ENCODE measurements at regions not wholly inside any gene's neighbourhood (a gene's known extent, or its start where the extent isn't known, plus 50 kb on each side); places are given as distances from the start of the nearest gene placed in this dataset.

DNA sequence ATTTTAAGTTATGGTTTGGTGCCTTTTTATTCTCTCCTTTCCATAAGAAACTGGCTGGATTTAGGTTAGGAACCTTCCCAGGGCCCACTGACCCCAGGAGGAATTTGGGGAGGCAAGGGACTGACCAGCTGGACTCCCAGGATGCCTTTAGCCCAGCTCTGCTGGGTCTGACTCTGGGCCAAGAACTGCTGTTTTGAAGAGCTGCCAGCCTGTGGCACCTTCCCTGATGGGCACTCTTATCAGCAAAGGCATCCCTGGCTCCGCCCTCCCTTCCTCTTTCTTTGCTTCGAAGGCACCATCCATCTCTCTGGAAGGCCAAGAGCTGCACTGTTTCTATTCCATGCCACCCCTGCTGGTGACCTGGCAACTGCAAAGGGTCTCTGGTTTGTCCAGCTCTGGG, 174.7 kb downstream of the POU4F1 start:
- no peak overlapping the region for H3K4me3 ChIP-seq (ENCODE audit: low read depth, low read length)
- DNase-seq (ENCODE audit: low read depth) = no peak
- TF ChIP-seq, protein P1, sequence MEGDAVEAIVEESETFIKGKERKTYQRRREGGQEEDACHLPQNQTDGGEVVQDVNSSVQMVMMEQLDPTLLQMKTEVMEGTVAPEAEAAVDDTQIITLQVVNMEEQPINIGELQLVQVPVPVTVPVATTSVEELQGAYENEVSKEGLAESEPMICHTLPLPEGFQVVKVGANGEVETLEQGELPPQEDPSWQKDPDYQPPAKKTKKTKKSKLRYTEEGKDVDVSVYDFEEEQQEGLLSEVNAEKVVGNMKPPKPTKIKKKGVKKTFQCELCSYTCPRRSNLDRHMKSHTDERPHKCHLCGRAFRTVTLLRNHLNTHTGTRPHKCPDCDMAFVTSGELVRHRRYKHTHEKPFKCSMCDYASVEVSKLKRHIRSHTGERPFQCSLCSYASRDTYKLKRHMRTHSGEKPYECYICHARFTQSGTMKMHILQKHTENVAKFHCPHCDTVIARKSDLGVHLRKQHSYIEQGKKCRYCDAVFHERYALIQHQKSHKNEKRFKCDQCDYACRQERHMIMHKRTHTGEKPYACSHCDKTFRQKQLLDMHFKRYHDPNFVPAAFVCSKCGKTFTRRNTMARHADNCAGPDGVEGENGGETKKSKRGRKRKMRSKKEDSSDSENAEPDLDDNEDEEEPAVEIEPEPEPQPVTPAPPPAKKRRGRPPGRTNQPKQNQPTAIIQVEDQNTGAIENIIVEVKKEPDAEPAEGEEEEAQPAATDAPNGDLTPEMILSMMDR (conservative IDR thresholded peaks at IDR 0.05; ENCODE audit: low read depth, low read length) = no peak

DNA sequence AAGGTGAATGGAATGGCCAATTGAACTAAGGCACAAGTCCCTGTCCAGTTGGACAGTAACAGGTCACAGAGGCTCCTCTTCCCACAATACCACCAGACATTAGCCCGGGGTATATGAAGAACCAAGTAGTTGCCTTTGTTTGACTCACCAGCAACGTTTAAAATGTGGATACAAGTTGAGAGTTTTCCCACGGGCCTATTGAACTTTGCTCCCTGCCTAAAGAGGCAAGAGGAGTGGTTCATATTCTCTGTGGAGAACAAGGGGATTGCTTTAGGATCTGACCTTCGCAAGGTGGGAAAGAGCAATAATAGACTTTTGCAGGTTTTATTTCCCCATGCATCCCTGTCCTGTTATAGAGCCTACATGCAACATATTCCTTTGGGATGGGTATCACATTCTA, 177.2 kb downstream of the POU4F1 start:
- H3K4me3 ChIP-seq (ENCODE audit: low read depth, low read length) = no peak overlapping the region
- no peak for DNase-seq (ENCODE audit: low read depth)
- TF ChIP-seq, protein P1 (conservative IDR thresholded peaks at IDR 0.05; ENCODE audit: low read depth, low read length) = no peak

- DNase-seq (ENCODE audit: low read depth) = no peak
- TF ChIP-seq, protein P1 (conservative IDR thresholded peaks at IDR 0.05; ENCODE audit: low read depth, low read length) = no peak
These were observed 182.5 kb downstream of the POU4F1 start for GRCh38 chr13:78420814-78421213.

DNA sequence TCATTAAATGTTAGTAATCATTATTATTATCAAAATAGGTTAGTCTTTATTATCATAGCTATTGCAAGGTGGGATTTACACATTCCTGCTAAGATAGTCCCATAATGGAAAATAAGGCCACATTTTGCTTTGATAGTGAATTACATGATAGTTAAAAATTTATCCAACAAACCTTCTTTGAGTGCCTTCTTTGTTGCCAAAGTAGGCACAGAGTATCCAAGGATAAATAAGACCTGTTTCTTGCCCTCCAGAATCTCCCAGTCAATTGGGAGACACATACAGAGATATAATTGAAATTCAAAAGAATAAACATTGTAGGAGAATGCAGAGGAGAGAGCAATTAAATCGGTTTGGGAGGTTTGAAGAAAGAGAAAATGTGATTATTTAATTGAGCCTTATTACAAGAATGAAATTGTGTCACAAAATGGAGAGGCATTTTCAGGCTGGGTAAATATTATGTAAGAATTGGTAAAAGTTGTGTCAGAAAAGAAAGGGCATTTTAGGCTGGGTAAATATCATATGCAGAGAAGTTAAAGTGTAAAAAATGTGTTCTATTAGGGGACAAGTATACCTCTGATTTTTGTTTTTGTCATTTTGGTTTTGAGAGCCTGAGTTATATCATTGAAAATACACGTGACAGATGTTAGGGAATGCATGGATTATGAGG, 189.3 kb downstream of the POU4F1 start:
- H3K4me3 ChIP-seq (ENCODE audit: low read depth, low read length) = no peak overlapping the region
- no peak for DNase-seq (ENCODE audit: low read depth)
- TF ChIP-seq, protein P1 (conservative IDR thresholded peaks at IDR 0.05; ENCODE audit: low read depth, low read length) = no peak

More at GRCh38 chr13:78420814-78421213, 182.5 kb downstream of the POU4F1 start:
- H3K4me3 ChIP-seq (ENCODE audit: low read depth, low read length) = no peak overlapping the region

DNA sequence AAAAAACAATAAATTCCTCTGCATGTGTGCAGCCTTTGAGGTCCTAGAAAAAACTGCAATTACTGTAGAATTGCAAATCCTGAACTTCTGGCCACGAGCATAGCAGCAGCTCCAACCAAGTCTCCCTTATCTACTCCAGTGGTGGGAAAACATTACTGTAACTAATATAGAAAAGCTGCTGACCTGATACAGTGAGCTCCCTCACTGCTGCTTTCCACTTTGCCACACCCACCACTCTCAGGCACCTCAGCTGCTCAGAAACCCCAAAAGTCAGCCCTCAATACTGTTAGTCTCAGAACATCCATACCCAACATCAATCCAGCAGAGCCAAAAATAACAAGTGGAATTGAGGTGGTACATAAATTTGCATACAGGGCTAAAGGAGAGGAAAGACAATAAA, 192.5 kb downstream of the POU4F1 start:
- H3K4me3 ChIP-seq (ENCODE audit: low read depth, low read length) = no peak overlapping the region
- TF ChIP-seq, protein P1 (conservative IDR thresholded peaks at IDR 0.05; ENCODE audit: low read depth, low read length) = no peak
- DNase-seq (ENCODE audit: low read depth) = no peak

DNA sequence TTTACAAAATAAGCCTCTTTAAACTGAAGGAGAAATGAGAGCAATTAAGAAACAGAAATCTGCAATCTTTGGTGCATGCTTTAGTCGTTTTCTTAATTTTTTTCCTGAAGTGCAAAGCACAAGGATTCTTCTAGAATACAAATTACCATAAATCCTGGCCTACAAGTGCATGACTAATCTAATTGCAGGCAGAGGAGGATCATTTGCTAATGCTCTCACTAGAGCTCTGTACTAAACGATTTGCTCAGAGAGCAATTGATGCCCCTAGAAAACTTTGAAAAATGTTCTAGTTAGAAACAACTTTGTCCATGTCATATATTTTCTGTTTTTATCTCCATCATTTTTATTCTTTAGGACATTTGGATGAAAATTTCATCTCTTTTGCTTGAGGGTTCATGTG, 193.2 kb downstream of the POU4F1 start:
- TF ChIP-seq, protein P1 (conservative IDR thresholded peaks at IDR 0.05; ENCODE audit: low read depth, low read length) = no peak
- H3K4me3 ChIP-seq (ENCODE audit: low read depth, low read length) = no peak overlapping the region
- DNase-seq (ENCODE audit: low read depth) = no peak

GRCh38 chr13:78409172-78409571, 194.2 kb downstream of the POU4F1 start:
- H3K4me3 ChIP-seq (ENCODE audit: low read depth, low read length) = no peak overlapping the region
- TF ChIP-seq, protein P1 (conservative IDR thresholded peaks at IDR 0.05; ENCODE audit: low read depth, low read length) = no peak
- DNase-seq (ENCODE audit: low read depth) = no peak
